ENCODE measurements at regions not wholly inside any gene's neighbourhood (a gene's known extent, or its start where the extent isn't known, plus 50 kb on each side); places are given as distances from the start of the nearest gene placed in this dataset.

GRCh38 chr21:38956856-38957571 is 151.3 kb downstream of the ETS2 start:
- TF ChIP-seq CTCF (IDR thresholded peaks at IDR 0.05) = no peak
- no peak for TF ChIP-seq POLR2A (IDR thresholded peaks at IDR 0.05)

Measured in lower leg skin (tissue), 3 donors.